Transverse colon (tissue), 4 donors: ENCODE measurements at regions not wholly inside any gene's neighbourhood (a gene's known extent, or its start where the extent isn't known, plus 50 kb on each side); places are given as distances from the start of the nearest gene placed in this dataset.

Experiments
- DNase-seq: peaks from one replicate; pipeline ENCODE4 v3.0.0-alpha.2; 2019
- H3K27ac ChIP-seq, 4 donors: fragments of 200-600 bp; sonication (generic); 2 replicates each; pipeline ENCODE4 v1.5.1; 2016 to 2018; ENCODE audit warnings: inconsistent platforms in 4 of 4
- H3K27me3 ChIP-seq: fragments of 200-600 bp; sonication (generic); 2 replicates; pipeline ENCODE4 v1.5.1; 2017; ENCODE audit warnings: inconsistent platforms
- H3K36me3 ChIP-seq, 4 donors: fragments of 200-600 bp; sonication (generic); 2 replicates each; pipeline ENCODE4 v1.5.1; 2017 to 2019; ENCODE audit warnings: inconsistent platforms in 4 of 4
- H3K4me1 ChIP-seq, 4 donors: fragments of 200-600 bp; sonication (generic); 2 replicates each; pipeline ENCODE4 v1.5.1; 2017 to 2020; ENCODE audit warnings: inconsistent platforms in 4 of 4
- H3K4me3 ChIP-seq, 4 donors: fragments of 200-600 bp; sonication (generic); 1 replicate in 1 of 4; 2 replicates in 3 of 4; pipeline versions ENCODE4 v1.5.1 to v1.6.1; 2017 to 2019; ENCODE audit warnings: inconsistent platforms in 4 of 4
- H3K9me3 ChIP-seq, 2 donors: fragments of 200-600 bp; sonication (generic); 2 replicates each; pipeline ENCODE4 v1.5.1; 2017 to 2019; ENCODE audit warnings: inconsistent platforms in 2 of 2
- CTCF ChIP-seq, 5 experiments: fragments of 200-600 bp in 3 of 5; fragments of 450-650 bp in 2 of 5; sonication (generic) in 3 of 5; IDR thresholded peaks; 1 replicate in 2 of 5; 2 replicates in 3 of 5; pipeline ENCODE4 v1.5.1; 2016 to 2017; ENCODE audit warnings: antibody characterized with exemption in 5 of 5, inconsistent platforms in 3 of 5, mild to moderate bottlenecking in 2 of 5, moderate library complexity in 1 of 5
- EP300 ChIP-seq: sonication (generic); formaldehyde crosslinking; IDR thresholded peaks from one replicate; pipeline ENCODE4 v1.6.1; 2017; ENCODE audit warnings: antibody characterized with exemption, low read depth
- POLR2A ChIP-seq: fragments of 450-650 bp; IDR thresholded peaks from one replicate; pipeline ENCODE4 v1.6.1; 2016; ENCODE audit warnings: antibody characterized with exemption, mild to moderate bottlenecking, moderate library complexity
- POLR2AphosphoS5 ChIP-seq, 3 donors: sonication (generic); formaldehyde crosslinking; IDR thresholded peaks; one replicate each; pipeline ENCODE4 v1.6.1; 2016; ENCODE audit warnings: antibody characterized with exemption in 3 of 3
- WGBS, 2 donors: methylation state at CpG; one replicate each; pipeline ENCODE4 v1.1.5; 2018; ENCODE audit warnings: low coverage in 1 of 2; 5-methylcytosine and 5-hydroxymethylcytosine counted together
- in situ Hi-C, 4 donors: fragments of 200-750 bp; cut with MboI; loops; one replicate each; pipeline versions ENCODE4 v1.15.0 to v1.15.1; 2017; ENCODE audit warnings: low sequenced_read_pairs in 3 of 4, low pct_ligation_motif_present in 1 of 4, low pct_unique_long_range_greater_than_20kb in 1 of 4
- intact Hi-C: fragments of 100-400 bp; cut with DNase I; formaldehyde crosslinking; loops from one replicate; pipeline ENCODE4 v1.15.1; 2023; ENCODE audit warnings: low total_unique reads

GRCh38 chr15:96171853-96172296, 158.6 kb upstream of the NR2F2 start:
- no peak for DNase-seq
- Histone ChIP-seq H3K9me3 (no peaks in the 10 kb centered on the region), H3K27ac (no peak overlapping the region), H3K36me3 (no peaks in the 10 kb centered on the region), H3K4me1 (no peaks in the 10 kb centered on the region), H3K27me3 (no peaks in the 10 kb centered on the region), H3K4me3 (no peak overlapping the region)
- intact Hi-C loops: no loop called here
- 47 to 55% methylated on average over 2 to 5 of the region's 5 CpGs for WGBS, 2 donors
- in situ Hi-C loops: no loop called here
- TF ChIP-seq POLR2AphosphoS5 (IDR thresholded peaks at IDR 0.05) (no peak), EP300 (no peak)

GRCh38 chr15:96172417-96172816, 158.1 kb upstream of the NR2F2 start:
- DNase-seq: no peak
- WGBS, 2 donors: 68 to 69% methylated on average over 6 of the region's 6 CpGs
- Histone ChIP-seq H3K9me3 (no peaks in the 10 kb centered on the region), H3K27me3 (no peaks in the 10 kb centered on the region), H3K4me1 (no peaks in the 10 kb centered on the region), H3K4me3 (no peak overlapping the region), H3K27ac (no peak overlapping the region), H3K36me3 (no peaks in the 10 kb centered on the region)
- intact Hi-C loops: no loop called here
- in situ Hi-C loops: no loop called here
- TF ChIP-seq CTCF (IDR thresholded peaks at IDR 0.05) (no peak), POLR2A (no peak), POLR2AphosphoS5 (IDR thresholded peaks at IDR 0.05) (no peak), EP300 (no peak)

- in situ Hi-C loops: no loop called here
- Histone ChIP-seq H3K27ac (no peak overlapping the region), H3K4me1 (peaks cover 0 to 2% (median 0%) of the 10 kb centered on the region in 4 donors), H3K4me3 (no peak overlapping the region), H3K27me3 (no peaks in the 10 kb centered on the region), H3K36me3 (no peaks in the 10 kb centered on the region), H3K9me3 (no peaks in the 10 kb centered on the region)
- intact Hi-C loops: no loop called here
- 84 to 87% methylated on average over 3 to 4 of the region's 4 CpGs for WGBS, 2 donors
- DNase-seq: no peak
- TF ChIP-seq CTCF (IDR thresholded peaks at IDR 0.05) (no peak), POLR2AphosphoS5 (IDR thresholded peaks at IDR 0.05) (no peak), POLR2A (no peak), EP300 (no peak)
Observed at GRCh38 chr15:96176831-96177230, 153.7 kb upstream of the NR2F2 start.

GRCh38 chr15:96177279-96177678, 153.2 kb upstream of the NR2F2 start:
- Histone ChIP-seq H3K27ac (no peak overlapping the region), H3K36me3 (no peaks in the 10 kb centered on the region), H3K9me3 (no peaks in the 10 kb centered on the region), H3K4me1 (peaks cover 0 to 2% (median 0%) of the 10 kb centered on the region in 4 donors), H3K4me3 (no peak overlapping the region), H3K27me3 (no peaks in the 10 kb centered on the region)
- no peak for DNase-seq
- intact Hi-C loops: no loop called here
- TF ChIP-seq POLR2AphosphoS5 (IDR thresholded peaks at IDR 0.05) (no peak), CTCF (IDR thresholded peaks at IDR 0.05) (no peak), POLR2A (no peak), EP300 (no peak)
- in situ Hi-C loops: no loop called here
- 70% methylated on average over 1 of the region's 1 CpG; no CpG with 5 or more reads in 1 of the 2 donors for WGBS, 2 donors

GRCh38 chr15:96180087-96180748, 150.3 kb upstream of the NR2F2 start:
- in situ Hi-C loops (no loop called here), intact Hi-C loops (no loop called here)
- Histone ChIP-seq H3K4me3 (no peak overlapping the region), H3K27me3 (no peaks in the 10 kb centered on the region), H3K4me1 (peaks cover 0 to 2% (median 0%) of the 10 kb centered on the region in 4 donors), H3K27ac (no peak overlapping the region), H3K36me3 (no peaks in the 10 kb centered on the region), H3K9me3 (no peaks in the 10 kb centered on the region)
- WGBS, 2 donors: 46 to 53% methylated on average over 7 to 11 of the region's 11 CpGs
- TF ChIP-seq POLR2AphosphoS5 (IDR thresholded peaks at IDR 0.05) (no peak), EP300 (no peak), CTCF (IDR thresholded peaks at IDR 0.05) (no peak), POLR2A (no peak)
- DNase-seq: no peak
